KG1 (cell line): ENCODE measurements at regions not wholly inside any gene's neighbourhood (a gene's known extent, or its start where the extent isn't known, plus 50 kb on each side); places are given as distances from the start of the nearest gene placed in this dataset.

Experiments used
- DNase-seq: peaks from one replicate; lab custom pipeline; 2025; lab: John Stamatoyannopoulos, UW

DNA sequence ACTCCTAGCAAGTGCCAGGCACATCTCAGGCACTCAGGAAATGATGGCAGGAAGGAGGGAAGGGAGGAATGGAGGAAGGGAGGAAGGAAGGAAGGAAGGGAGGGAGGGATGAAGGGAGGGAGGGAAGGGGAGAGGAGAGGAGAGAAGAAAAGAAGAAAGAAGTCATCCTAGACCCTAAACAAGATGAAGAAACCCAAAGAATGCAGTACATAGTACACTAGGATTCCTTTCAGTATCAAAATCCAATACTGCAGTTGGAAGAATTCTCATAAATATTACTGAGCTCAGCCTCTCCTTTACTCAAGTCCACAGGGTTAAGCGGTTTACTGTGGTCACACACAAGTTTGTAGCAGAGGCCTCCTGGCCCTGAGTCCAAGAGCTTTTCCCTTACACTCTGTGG lies 155.7 kb upstream of the ETAA1 start:
- no peak for DNase-seq

DNA sequence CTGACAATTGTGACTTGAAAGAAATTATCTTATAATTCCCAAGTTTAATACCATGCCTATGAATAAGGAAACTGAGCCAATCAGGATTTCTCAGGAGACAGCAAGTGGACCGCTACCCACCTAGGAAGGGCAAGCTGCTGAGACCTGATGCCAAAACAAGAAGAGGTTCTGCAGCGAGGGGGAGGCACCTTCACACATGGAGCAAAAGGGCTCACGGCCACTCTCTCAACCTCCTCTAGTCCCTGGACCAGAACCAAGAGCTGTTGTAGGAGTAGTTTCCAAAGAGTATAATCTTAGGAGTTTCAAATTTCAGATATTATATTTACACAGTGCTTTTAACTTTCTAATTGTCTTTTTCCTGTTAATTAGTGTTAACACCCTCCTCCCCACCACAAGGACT lies 154.7 kb upstream of the ETAA1 start:
- no peak for DNase-seq

DNA sequence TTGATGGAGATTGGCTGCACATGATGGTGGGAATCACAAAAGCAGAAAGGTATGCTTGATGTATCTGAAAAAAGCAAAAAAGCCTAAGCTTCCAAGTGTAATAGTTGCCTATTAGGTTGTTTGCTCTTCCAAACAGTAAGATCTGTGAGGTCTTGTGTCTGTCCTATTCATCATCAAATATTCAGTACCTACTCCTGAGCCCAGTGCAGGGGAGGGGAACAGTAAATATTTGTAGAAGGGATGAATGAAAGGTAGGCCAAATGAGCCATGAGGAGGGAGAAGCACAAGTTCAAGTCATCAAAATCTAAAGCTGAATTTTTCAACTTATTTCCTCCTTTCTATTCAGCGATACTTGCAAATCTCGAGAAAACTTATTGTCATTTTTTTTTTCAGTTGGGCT lies 153.2 kb upstream of the ETAA1 start:
- DNase-seq: no peak

DNA sequence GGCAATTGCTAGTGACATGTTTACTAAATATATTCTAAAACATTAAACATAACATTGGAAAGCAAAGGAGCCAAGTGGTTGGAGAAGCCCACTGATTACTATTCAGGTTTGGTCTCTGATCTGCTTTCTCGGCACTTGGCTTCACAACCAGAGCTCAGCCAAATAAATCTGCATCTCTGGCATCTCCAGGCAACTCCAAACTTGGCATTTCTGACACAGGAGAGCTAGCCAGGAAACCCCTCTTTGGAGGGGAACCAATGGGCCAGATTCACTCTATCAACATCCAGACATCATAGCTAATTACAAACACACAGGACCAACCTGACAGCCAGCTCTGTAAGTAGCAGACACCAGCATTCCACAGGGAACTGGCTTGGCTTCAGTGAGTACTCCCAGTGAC lies 150.3 kb upstream of the ETAA1 start:
- no peak for DNase-seq

DNA sequence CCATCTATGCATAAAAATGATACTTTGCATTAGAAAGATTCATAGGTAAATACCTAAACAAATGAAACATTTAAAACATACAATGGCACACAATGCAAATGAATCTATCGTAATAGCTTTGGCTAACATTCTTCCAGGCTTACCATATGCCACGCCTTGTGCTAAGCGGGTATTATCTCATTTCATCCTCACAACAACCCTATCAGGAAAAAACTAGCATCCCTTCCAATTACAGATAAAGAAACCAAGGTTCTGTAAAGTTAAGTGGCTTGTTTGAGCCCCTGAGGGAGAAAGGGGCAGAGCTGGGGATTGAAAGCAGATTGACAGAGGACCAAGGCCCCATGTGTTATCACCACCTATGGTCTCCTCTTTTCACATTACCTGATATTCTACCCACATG lies 145.4 kb upstream of the ETAA1 start:
- DNase-seq: no peak

DNA sequence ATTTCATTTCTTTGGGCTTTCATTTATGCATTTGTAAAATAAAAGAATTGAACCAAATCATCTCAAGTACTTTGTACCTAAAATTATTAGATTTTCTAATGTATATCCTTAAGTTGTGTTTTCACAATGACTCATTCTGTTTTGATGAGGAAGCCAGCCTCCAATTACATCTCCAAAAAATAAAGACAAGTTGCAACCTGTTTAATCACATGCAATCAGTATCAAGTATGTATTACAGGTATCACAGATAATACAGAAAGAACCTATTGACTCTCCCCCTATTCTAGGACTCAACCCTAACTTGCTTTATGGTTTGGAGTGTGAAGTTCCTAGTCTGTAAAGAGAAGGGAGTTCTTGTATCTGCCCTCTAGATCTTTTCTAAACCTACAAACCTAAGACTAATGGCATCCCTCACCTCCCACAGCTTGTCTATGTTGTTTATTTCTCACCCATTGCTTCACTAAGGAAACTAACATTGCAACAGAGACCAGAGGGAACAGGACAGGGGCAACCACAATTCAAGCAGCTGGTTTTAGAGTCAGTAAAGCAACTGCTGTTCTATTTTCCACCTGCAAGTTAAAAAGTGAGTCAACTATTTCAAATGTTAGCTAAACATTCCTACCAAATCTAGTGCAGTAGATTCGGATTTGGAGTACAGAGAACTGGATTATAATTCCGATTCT lies 141.1 kb upstream of the ETAA1 start:
- no peak for DNase-seq

DNA sequence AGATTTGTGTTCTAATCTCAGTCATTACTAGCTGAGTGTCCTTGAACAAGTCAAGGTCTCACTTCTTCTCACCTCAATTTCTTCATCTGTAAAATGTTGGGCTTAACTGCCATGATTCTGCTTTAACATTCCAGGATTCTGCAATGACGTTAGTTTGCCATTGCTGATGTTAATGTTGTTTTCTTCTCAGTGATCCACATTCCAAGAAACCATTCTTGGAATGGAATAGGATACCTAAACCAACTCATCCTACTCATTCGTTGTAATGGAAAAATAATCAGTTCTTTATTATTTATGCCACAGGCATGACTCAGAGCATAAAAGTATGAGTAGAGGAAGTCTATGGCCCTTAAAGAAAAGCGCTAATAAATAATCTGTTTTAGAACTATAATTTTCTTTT lies 140.2 kb upstream of the ETAA1 start:
- DNase-seq: no peak

DNA sequence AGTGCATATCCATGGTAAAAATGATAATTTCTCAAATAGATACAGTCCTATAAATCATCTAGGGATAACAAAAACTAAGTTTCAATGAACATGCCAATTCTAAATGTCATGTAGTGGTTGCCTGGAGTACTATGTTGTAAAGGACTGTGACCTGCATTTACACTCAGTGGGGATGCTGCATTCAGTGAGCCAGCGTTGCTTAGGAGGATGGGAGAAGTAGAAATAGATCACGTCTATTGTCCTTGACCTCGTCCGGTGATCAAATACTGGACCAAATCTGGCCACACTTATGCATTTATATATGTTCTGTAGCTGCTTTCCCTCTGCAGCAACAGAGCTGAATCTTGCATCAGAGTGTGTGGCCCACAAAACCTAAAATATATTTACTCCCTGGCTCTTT lies 139.0 kb upstream of the ETAA1 start:
- DNase-seq: no peak

DNA sequence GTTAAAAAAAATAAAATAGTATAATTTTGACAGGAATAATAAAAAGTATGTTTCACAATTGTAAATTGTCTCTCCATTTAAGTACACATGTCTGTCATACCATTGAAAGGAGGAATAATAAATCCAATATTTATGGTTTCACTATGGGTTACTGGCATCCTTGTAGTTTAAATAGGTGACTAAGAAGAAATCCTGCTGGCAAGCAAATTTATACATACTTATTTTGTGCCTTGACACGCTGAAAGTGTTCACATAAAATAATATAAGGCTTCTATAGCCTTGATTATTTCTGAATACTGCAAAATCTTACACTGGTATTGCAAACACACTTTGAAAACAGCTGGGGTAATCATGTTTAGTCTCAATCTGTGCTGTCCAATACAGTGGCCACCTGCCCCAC lies 138.3 kb upstream of the ETAA1 start:
- DNase-seq: no peak

DNA sequence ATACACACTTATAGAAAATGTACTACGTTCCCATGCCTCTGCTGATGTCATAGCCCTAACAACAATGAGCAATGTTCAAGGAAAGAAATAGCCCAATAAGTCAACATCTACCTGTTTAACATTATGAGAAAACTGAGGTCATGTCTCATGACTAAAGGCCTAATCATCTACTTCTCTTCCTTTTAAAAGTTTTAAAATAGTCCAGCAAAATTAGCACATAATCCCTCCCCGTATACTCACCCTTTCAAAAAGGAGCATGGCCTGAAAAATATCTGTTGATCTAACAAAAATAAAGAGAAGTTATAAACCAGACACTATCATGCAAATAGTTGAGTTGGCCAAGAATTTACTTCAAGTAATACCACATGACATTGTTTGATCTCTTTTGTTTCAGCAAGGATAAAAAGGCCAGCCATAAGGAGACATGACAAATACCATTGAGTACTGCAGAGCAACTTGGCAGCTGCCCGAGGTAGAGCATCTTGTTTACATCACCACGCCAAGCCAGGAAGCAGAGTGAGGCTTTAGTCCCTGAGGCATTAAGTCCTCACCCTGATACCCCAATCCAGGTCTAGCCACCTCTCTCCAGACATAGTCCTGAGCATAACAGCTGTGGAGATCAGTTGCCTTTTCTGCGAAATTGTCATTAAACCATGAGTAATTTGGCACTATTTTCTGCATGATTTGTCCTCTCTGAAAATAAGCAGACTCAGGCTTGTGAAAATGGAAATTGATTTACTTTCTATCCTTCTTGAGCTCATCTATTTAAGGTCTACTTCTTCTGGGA lies 137.4 kb upstream of the ETAA1 start:
- DNase-seq: no peak

DNA sequence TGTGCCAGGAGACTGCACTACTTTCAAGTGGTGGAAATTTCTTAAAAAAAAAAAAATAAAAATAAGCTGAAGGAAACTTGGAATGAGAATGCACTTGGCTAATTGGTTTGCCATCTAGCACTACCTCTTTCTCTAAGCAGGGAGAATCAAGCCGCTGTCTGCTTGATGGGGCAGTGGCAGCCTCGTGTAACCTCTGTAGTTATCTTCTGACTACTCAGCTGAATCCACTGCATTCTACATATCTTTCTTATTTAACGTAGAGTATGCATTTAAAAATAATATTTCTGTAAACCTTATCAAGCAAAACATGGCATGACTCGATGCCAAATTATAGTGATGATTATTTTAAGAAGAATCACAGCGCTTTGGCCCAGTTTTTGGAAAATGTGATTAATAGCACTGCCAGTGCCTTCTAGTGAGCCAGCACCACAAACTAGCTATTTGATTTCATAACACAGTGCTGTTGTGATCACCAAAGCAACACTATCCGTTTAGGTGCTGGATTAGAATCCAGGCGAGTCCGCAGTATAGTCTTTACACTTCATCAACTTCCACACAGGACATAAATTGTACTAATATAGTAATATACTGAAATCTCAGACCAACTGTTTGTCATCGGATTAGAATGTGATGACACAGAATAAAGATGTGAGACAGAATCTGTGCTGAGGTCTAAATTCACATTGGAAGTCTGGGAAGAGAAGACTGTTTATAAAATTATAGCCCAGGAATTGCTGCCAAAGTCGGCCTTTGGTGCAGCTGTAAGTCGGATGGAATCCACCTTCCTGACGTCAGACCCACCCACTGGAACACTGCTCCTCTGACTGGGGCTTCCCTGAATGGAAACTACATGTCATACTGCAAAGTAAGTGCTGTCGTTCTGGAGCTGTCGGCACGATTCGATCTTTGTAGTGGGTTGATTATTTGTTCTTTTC lies 136.5 kb upstream of the ETAA1 start:
- DNase-seq: no peak

DNA sequence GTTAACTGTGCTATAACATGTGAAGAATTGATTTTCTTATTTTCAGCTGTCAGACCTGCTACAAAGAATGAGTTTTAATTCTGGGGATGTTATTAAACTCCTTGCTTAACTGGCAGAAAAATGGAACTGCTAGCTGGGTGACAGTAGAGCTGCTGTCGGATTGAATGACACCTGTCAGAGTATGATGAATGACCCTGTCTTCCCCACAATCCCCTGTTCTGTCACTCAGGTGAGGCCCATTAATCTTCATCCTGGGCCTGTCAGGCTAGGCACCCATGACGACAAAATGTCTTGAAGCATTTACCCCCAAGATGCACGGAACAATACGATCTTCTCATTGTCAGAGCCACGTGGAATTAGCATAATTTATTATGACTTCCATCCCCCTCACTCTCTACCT lies 129.9 kb upstream of the ETAA1 start:
- no peak for DNase-seq

DNA sequence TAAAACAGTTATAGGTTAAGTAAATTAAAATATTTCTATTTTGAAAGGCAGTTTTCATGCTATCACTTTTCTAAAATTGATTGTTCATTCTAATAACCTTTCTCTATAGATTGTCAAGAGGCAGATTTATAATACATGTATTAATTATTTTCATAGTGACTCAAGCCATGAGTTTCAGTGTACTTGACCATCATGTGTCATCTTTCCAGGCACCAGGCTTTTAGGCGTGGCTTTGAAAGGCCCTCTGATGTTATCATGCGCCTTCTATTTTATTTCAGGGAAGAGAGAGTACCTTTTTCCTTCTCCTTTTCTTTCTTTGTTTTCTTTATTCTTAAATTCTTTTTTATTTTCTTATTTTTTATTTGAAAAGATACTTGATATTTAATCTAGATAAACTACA lies 128.3 kb upstream of the ETAA1 start:
- no peak for DNase-seq

DNA sequence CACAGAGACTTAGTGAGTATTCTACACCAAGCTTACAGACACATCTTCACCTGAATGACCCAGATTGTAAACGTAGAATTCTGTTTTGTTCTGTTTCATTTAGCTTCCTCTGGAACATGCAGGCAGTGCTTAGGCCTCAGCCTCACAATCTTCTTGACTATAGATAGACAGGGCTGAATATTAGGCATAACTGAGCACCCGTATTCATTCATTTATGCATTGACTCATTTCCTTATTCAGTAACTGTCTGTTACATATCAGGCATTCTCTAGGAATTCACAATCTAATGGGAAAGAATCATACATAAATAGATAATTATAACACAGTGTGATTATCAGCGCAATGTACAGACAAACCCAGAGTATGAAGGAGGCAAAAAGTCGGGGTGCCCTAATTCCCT lies 124.9 kb upstream of the ETAA1 start:
- no peak for DNase-seq

DNA sequence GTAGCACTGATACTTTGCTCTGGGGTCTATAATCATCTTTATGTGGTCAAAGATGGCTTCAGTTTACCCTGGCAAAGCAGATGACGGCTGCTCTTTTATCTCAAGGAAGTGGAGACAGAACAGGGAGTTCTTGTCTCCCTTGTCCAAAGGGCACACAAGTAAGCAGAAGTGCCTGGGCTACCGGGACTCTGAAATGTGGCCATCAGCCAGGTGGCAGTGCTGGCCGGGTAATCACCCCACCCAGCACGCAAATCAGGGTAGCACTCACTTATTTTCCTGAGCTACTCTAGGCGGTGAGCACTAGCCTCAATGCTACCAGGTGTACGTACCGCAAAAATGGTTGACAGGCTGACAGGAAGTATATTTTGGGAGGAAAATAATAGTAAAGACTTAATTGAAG lies 119.7 kb upstream of the ETAA1 start:
- no peak for DNase-seq

DNA sequence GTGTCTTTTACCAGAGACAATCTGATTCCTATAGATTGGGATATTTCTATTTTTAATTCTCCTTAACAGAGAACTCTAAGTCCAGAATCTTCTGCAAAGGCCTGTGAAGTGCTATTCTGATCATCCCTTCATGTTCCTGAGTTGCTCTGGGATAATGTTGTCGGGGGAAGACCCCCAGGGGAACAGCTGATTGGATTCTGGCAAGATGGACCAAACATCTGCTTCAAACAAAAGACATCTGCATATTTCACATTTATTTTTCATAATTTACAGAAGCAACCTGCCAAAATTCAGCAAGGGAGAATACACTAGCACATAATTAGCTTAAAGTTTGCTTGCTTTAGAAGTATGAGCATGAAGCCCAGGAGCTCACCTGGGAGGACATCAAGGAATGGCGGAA lies 116.0 kb upstream of the ETAA1 start:
- no peak for DNase-seq

DNA sequence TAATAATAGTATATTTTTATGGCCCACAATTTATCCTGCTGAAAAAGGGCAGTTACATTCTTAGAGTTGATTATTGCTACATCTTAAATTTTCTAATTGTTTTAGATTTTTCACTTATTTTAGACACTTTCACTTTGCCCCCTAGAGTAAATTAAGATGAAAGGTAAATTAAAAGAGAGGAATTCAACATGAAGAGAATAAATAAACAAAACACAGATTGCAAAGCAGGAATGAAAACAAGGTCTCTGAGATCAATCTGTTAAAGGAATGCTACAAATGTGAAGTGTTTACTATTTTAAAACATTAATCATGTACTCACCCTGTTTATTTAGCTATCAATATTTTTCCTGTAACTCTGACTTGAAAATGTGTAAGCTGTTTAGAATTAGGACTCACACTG lies 113.5 kb upstream of the ETAA1 start:
- DNase-seq: no peak

DNA sequence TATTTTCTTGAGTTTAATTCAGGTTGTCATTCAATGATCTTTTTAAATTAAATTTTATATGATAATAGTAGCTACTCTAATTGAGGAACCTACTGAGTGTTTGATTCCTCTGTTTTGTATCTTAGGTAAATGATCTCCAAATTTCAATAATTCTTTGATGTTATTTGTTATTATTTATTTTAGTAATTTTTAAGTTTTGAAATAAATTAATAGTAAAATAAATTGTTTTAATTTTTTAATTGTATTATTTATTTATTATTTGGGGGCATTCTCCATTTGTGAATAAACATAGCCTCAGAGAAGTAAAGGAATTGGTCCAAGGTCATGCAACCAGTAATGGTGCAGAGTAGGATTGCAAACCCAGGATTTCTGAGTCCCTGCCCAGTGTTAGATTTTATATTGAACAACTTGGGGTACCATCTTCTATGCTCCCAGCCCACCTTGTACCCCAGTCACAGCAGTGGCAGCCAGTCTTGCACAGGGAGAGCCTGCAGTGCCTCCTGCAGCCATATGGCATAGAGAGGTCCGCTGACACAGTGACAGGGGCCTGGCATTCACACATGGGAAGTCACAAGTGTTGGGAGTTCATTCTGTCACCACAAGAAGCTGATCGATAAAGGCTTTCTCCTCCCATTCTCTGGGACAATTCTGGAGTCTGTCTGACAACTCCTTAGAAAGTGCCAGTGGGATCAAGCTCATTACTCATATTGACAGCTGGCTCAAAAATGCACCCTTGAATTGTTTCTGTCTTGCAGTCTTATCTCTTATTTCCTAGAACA lies 110.0 kb upstream of the ETAA1 start:
- DNase-seq: no peak

DNA sequence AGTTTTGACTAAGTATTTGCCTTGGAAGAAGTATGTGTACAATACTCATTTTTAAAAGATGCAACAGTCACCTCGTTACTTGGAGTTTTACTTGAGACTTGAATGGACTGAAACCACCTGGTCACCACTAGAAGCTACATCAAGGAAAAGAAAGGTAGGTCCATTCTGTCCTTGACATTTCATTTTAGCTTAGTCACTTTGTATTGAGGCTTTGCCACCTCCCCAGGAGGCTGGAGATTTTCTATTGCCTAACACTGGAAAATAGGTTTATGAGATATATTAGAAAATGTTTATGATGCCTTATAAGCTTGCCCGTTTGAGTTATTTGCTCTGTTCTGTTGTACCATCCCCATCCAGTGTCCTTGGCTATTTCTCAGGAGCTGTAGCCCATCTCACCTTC lies 107.9 kb upstream of the ETAA1 start:
- no peak for DNase-seq

DNA sequence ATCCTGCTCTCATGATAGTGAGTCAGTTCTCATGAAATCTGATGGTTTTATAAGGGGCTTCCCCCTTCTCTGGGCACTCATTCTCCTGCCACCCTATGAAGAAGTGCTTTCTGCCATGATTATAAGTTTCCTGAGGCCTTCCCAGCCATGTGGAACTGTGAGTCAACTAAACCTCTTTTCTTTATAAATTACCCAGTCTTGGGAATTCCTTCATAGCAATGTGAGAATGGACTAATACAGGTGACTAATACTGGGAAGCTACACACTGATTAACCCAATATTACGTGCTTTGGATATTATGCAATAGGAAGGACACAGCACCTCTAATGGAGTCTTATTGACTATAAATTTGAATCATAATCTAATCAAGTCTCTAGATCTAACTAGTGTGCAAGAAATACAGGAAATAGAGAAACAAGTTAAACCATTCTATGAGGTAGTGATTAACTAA lies 107.2 kb upstream of the ETAA1 start:
- no peak for DNase-seq

DNA sequence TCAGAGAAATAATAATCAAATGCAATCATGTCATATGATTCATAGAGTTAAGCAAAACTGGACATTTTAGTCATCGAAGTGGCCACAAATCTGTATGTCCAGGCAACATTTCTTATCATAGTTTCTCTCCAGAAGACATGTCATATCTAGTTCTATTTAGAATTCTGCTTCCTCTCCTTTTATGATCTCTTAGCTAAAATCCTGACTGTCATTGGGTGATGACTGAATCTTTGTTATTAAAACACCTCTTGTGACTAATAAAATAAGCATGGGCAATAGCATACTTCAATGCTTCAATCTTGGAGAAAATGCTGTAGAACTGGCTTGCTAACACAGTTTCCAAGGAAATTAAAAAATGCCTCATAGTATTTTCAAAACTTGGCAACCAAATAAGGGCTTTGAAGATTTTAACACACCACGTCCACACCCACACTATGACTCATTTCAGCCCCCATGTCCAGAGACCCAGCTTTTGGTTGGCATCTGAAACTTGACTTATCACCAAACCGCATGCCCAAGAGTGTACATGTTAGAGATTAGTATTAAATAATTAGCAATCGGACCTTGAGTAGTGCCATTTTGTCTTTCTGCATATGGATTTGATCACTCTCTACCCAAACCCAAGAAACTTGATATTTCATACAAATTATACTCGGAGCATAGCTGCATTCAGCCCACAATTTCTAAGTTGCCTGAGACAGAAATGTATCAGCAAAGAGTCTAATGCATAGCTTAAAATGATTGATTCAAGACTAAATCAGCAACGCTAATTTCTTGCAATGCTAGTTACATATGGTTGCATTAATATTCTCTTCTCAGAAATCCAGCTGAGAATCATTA lies 106.5 kb upstream of the ETAA1 start:
- DNase-seq: no peak
